ENCODE measurements at regions not wholly inside any gene's neighbourhood (a gene's known extent, or its start where the extent isn't known, plus 50 kb on each side); places are given as distances from the start of the nearest gene placed in this dataset.

GRCh38 chr12:98421316-98421715 is 94.1 kb upstream of the TMPO start:
- ATAC-seq (no peak), DNase-seq (no peak)
- H3K4me1 ChIP-seq, result peaks cover 11 to 15% of the 10 kb centered on the region in 2 donors
- no peak overlapping the region for H3K27ac ChIP-seq
- H3K9me3 ChIP-seq, result no peaks in the 10 kb centered on the region
- in situ Hi-C loops (cut with MboI; ENCODE audit: low sequenced_read_pairs in 4 of 4), result no loop called here
- TF ChIP-seq, protein P1, sequence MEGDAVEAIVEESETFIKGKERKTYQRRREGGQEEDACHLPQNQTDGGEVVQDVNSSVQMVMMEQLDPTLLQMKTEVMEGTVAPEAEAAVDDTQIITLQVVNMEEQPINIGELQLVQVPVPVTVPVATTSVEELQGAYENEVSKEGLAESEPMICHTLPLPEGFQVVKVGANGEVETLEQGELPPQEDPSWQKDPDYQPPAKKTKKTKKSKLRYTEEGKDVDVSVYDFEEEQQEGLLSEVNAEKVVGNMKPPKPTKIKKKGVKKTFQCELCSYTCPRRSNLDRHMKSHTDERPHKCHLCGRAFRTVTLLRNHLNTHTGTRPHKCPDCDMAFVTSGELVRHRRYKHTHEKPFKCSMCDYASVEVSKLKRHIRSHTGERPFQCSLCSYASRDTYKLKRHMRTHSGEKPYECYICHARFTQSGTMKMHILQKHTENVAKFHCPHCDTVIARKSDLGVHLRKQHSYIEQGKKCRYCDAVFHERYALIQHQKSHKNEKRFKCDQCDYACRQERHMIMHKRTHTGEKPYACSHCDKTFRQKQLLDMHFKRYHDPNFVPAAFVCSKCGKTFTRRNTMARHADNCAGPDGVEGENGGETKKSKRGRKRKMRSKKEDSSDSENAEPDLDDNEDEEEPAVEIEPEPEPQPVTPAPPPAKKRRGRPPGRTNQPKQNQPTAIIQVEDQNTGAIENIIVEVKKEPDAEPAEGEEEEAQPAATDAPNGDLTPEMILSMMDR (IDR thresholded peaks at IDR 0.05 in 4 of 5, conservative IDR thresholded peaks at IDR 0.05 in 1 of 5), result no peak
- TF ChIP-seq POLR2A (IDR thresholded peaks at IDR 0.05), result no peak
- intact Hi-C loops (cut with DNase I; ENCODE audit: low total_unique reads), result no loop called here
- no peaks in the 10 kb centered on the region for H3K36me3 ChIP-seq
- H3K4me3 ChIP-seq, result no peak overlapping the region
- H3K27me3 ChIP-seq, result no peaks in the 10 kb centered on the region

DNA sequence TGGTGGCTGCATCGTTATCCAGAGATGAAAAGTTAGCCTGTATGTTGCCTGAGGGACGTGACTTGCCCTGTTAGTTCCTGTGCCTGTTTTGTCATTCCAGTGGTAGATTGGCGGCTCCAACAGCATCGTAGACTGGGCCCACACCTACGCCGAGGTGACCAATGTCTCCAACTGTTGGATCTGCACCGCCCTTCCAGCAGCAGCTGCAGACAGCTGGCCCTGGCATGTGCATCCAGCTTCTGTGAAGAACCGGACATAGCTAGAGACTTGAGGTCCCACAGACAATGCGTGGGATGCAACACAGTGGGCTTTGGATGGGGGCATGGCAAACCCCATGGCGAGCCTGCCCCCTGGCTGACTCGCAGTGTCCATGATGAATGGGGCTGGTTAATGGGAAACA is 93.0 kb upstream of the TMPO start:
- TF ChIP-seq, protein P1 (IDR thresholded peaks at IDR 0.05 in 4 of 5, conservative IDR thresholded peaks at IDR 0.05 in 1 of 5), result no peak
- no peak for TF ChIP-seq POLR2A (IDR thresholded peaks at IDR 0.05)
- ATAC-seq (no peak), DNase-seq (no peak)
- H3K9me3 ChIP-seq, result no peaks in the 10 kb centered on the region
- intact Hi-C loops (cut with DNase I; ENCODE audit: low total_unique reads), result no loop called here
- H3K36me3 ChIP-seq, result no peaks in the 10 kb centered on the region
- H3K4me3 ChIP-seq, result no peak overlapping the region
- H3K4me1 ChIP-seq, result peaks cover 11 to 15% of the 10 kb centered on the region in 2 donors
- H3K27ac ChIP-seq, result no peak overlapping the region
- no peaks in the 10 kb centered on the region for H3K27me3 ChIP-seq
- in situ Hi-C loops (cut with MboI; ENCODE audit: low sequenced_read_pairs in 4 of 4), result no loop called here

DNA sequence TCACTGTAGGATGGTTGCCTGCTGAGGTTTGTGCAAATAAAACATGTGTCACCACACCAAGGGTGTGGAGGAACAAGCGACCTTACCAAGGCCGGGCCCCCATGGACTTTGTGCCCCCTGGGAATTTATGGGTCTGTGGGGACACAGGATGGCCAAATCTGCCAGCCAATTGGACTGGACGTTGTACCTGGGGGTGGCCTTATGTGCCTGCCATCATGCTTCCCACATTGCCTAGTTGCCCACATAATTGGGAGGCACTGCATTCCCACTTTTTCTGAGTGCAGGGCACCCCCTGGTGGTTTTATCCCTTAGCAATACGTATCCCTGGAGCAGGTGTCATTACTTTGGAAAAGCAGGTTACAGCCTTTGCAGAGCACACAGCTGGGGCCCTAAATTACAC is 92.6 kb upstream of the TMPO start:
- in situ Hi-C loops (cut with MboI; ENCODE audit: low sequenced_read_pairs in 4 of 4) (no loop called here), intact Hi-C loops (cut with DNase I; ENCODE audit: low total_unique reads) (no loop called here)
- Histone ChIP-seq H3K4me1 (peaks cover 11 to 15% of the 10 kb centered on the region in 2 donors), H3K36me3 (no peaks in the 10 kb centered on the region), H3K27me3 (no peaks in the 10 kb centered on the region), H3K27ac (no peak overlapping the region), H3K4me3 (no peak overlapping the region), H3K9me3 (no peaks in the 10 kb centered on the region)
- DNase-seq (no peak), ATAC-seq (no peak)
- TF ChIP-seq, protein P1 (IDR thresholded peaks at IDR 0.05 in 4 of 5, conservative IDR thresholded peaks at IDR 0.05 in 1 of 5), result no peak
- no peak for TF ChIP-seq POLR2A (IDR thresholded peaks at IDR 0.05)

- no peak for DNase-seq
- in situ Hi-C loops (cut with MboI; ENCODE audit: low sequenced_read_pairs in 4 of 4) (no loop called here), intact Hi-C loops (cut with DNase I; ENCODE audit: low total_unique reads) (loop anchor here (1.0 kb wide), 1 partner anchor 91 kb away; the partner anchor contains the start of gene TMPO)
- Histone ChIP-seq H3K36me3 (no peaks in the 10 kb centered on the region), H3K9me3 (no peaks in the 10 kb centered on the region), H3K4me1 (peaks cover 8 to 10% of the 10 kb centered on the region in 2 donors), H3K27me3 (no peaks in the 10 kb centered on the region), H3K4me3 (no peak overlapping the region), H3K27ac (no peak overlapping the region)
- ATAC-seq, result no peak
- TF ChIP-seq POLR2A (IDR thresholded peaks at IDR 0.05), result no peak
- TF ChIP-seq, protein P1 (IDR thresholded peaks at IDR 0.05 in 4 of 5, conservative IDR thresholded peaks at IDR 0.05 in 1 of 5), result no peak
Measured at GRCh38 chr12:98423963-98424362, 91.4 kb upstream of the TMPO start.
